NCI-H1436 (cell line): ENCODE measurements at regions not wholly inside any gene's neighbourhood (a gene's known extent, or its start where the extent isn't known, plus 50 kb on each side); places are given as distances from the start of the nearest gene placed in this dataset.
"Not testable (repeated sequence)": the region's sequence is repeated elsewhere in the genome, so short reads cannot be mapped to it uniquely, and the experiment has no call there.

ENCODE experiments used
- DNase-seq: peaks from one replicate; lab custom pipeline; 2025; lab: John Stamatoyannopoulos, UW

GRCh38 chr5:138647794-138648410 lies 72.7 kb upstream of the HSPA9 start:
- no peak for DNase-seq

GRCh38 chr5:138647261-138647788 lies 72.1 kb upstream of the HSPA9 start:
- DNase-seq: no peak

GRCh38 chr5:138646671-138647070 lies 71.5 kb upstream of the HSPA9 start:
- DNase-seq: no peak

GRCh38 chr5:138645778-138646575 lies 70.8 kb upstream of the HSPA9 start:
- DNase-seq: peak; percentile 67

GRCh38 chr5:138643040-138643791 lies 68.0 kb upstream of the HSPA9 start:
- no peak for DNase-seq

GRCh38 chr5:138641547-138642298 lies 66.5 kb upstream of the HSPA9 start:
- DNase-seq: peak; percentile 69

GRCh38 chr5:138640646-138641254 lies 65.5 kb upstream of the HSPA9 start:
- DNase-seq: no peak

- no peak for DNase-seq
Measured at GRCh38 chr5:138640138-138640537, 64.9 kb upstream of the HSPA9 start.

- DNase-seq: no peak
Measured at GRCh38 chr5:138639326-138639725, 64.1 kb upstream of the HSPA9 start.

GRCh38 chr5:138637256-138637655 lies 62.1 kb upstream of the HSPA9 start:
- DNase-seq: no peak

GRCh38 chr5:138636398-138636944 lies 61.3 kb upstream of the HSPA9 start:
- DNase-seq: no peak

- no peak for DNase-seq
Measured at GRCh38 chr5:138635708-138636107, 60.5 kb upstream of the HSPA9 start.

- DNase-seq: no peak
Measured at GRCh38 chr5:138635265-138635664, 60.1 kb upstream of the HSPA9 start.

- not testable (repeated sequence) for DNase-seq
Measured at GRCh38 chr5:138634804-138635203, 59.6 kb upstream of the HSPA9 start.

- no peak for DNase-seq
Measured at GRCh38 chr5:138632900-138633489, 57.8 kb upstream of the HSPA9 start.

- DNase-seq: no peak
Measured at GRCh38 chr5:138631096-138631928, 56.1 kb upstream of the HSPA9 start.

GRCh38 chr5:138629392-138629791 lies 54.2 kb upstream of the HSPA9 start:
- no peak for DNase-seq

GRCh38 chr5:138626333-138626944 lies 51.2 kb upstream of the HSPA9 start:
- DNase-seq: no peak

- DNase-seq: no peak
Measured at GRCh38 chr5:138625134-138625533, 49.9 kb upstream of the HSPA9 start.
